ENCODE measurements at regions not wholly inside any gene's neighbourhood (a gene's known extent, or its start where the extent isn't known, plus 50 kb on each side); places are given as distances from the start of the nearest gene placed in this dataset.

DNA sequence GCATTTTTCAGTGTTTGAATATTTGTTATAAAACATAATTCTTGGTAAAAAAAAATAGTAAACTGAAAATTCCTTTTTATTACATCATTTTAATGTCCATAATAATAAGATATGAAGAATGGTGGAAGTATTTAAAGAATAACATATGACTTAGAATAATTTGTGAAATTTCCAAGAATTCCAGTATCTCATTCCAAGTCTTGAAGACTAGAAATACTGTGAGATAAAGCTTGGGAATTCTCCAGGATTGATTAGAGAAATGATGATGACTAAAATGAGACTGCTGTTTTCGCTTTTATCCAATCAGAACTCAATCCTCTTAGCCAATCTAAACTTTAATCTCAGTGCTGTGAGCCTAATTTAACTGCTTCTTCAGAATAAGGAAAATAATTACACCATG, 184.2 kb upstream of the HCCS start:
- H3K4me3 Mint-ChIP-seq, result no peak overlapping the region
- intact Hi-C loops (cut with DNase I, micrococcal nuclease), result no loop called here
- H3K27me3 ChIP-seq (ENCODE audit: control insufficient read depth in 1 of 2, insufficient read depth in 2 of 2, low read length in 2 of 2), result no peaks in the 10 kb centered on the region
- TF ChIP-seq CTCF (IDR thresholded peaks at IDR 0.05), result no peak
- no peaks in the 10 kb centered on the region for H3K4me1 Mint-ChIP-seq (ENCODE audit: low read depth)
- no peaks in the 10 kb centered on the region for H3K36me3 ChIP-seq (ENCODE audit: insufficient read depth, low read length)
- ATAC-seq (ENCODE audit: poor library complexity) (no peak), DNase-seq (no peak)
- H3K9me3 Mint-ChIP-seq, result no peaks in the 10 kb centered on the region
- H3K27me3 Mint-ChIP-seq, result no peaks in the 10 kb centered on the region
- ChIA-PET POLR2A (no interaction called here), CTCF (no interaction called here)
- H3K9me3 ChIP-seq (ENCODE audit: control insufficient read depth in 1 of 2, insufficient read depth in 1 of 2, low read length in 2 of 2), result no peaks in the 10 kb centered on the region
- no peak overlapping the region for H3K27ac ChIP-seq (ENCODE audit: low read depth in 1 of 2, low read length in 2 of 2)
- H3K27ac Mint-ChIP-seq, result no peak overlapping the region
- H3K4me1 ChIP-seq (ENCODE audit: insufficient read depth, low read length), result no peaks in the 10 kb centered on the region
- H3K4me3 ChIP-seq (ENCODE audit: low read length), result no peak overlapping the region
- H3K36me3 Mint-ChIP-seq (ENCODE audit: low read depth), result no peaks in the 10 kb centered on the region

GRCh38 chrX:10929747-10930146, 181.4 kb upstream of the HCCS start:
- Mint-ChIP-seq H3K9me3 (peaks cover 3% of the 10 kb centered on the region), H3K27ac (no peak overlapping the region), H3K36me3 (ENCODE audit: low read depth) (no peaks in the 10 kb centered on the region), H3K4me3 (no peak overlapping the region), H3K4me1 (ENCODE audit: low read depth) (no peaks in the 10 kb centered on the region), H3K27me3 (no peaks in the 10 kb centered on the region)
- H3K27ac ChIP-seq (ENCODE audit: low read depth in 1 of 2, low read length in 2 of 2), result no peak overlapping the region
- no peak for DNase-seq
- H3K27me3 ChIP-seq (ENCODE audit: control insufficient read depth in 1 of 2, insufficient read depth in 2 of 2, low read length in 2 of 2), result no peaks in the 10 kb centered on the region
- H3K4me1 ChIP-seq (ENCODE audit: insufficient read depth, low read length), result no peaks in the 10 kb centered on the region
- no peak for TF ChIP-seq CTCF (IDR thresholded peaks at IDR 0.05)
- POLR2A ChIA-PET, result no interaction called here
- CTCF ChIA-PET, result no interaction called here
- ATAC-seq (ENCODE audit: poor library complexity), result no peak
- H3K36me3 ChIP-seq (ENCODE audit: insufficient read depth, low read length), result no peaks in the 10 kb centered on the region
- no peaks in the 10 kb centered on the region for H3K9me3 ChIP-seq (ENCODE audit: control insufficient read depth in 1 of 2, insufficient read depth in 1 of 2, low read length in 2 of 2)
- H3K4me3 ChIP-seq (ENCODE audit: low read length), result no peak overlapping the region
- intact Hi-C loops (cut with DNase I, micrococcal nuclease), result no loop called here

GRCh38 chrX:10930151-10930550, 181.0 kb upstream of the HCCS start:
- Mint-ChIP-seq H3K4me1 (ENCODE audit: low read depth) (no peaks in the 10 kb centered on the region), H3K36me3 (ENCODE audit: low read depth) (no peaks in the 10 kb centered on the region), H3K27ac (no peak overlapping the region), H3K9me3 (peaks cover 3% of the 10 kb centered on the region), H3K27me3 (no peaks in the 10 kb centered on the region), H3K4me3 (no peak overlapping the region)
- Histone ChIP-seq H3K27me3 (ENCODE audit: control insufficient read depth in 1 of 2, insufficient read depth in 2 of 2, low read length in 2 of 2) (no peaks in the 10 kb centered on the region), H3K4me1 (ENCODE audit: insufficient read depth, low read length) (no peaks in the 10 kb centered on the region), H3K9me3 (ENCODE audit: control insufficient read depth in 1 of 2, insufficient read depth in 1 of 2, low read length in 2 of 2) (no peaks in the 10 kb centered on the region), H3K27ac (ENCODE audit: low read depth in 1 of 2, low read length in 2 of 2) (no peak overlapping the region), H3K4me3 (ENCODE audit: low read length) (no peak overlapping the region), H3K36me3 (ENCODE audit: insufficient read depth, low read length) (no peaks in the 10 kb centered on the region)
- intact Hi-C loops (cut with DNase I, micrococcal nuclease), result no loop called here
- ChIA-PET CTCF (no interaction called here), POLR2A (no interaction called here)
- no peak for DNase-seq
- no peak for TF ChIP-seq CTCF (IDR thresholded peaks at IDR 0.05)
- ATAC-seq (ENCODE audit: poor library complexity), result no peak

Data from CD4-positive, alpha-beta T cell (primary cell).